ENCODE measurements at regions not wholly inside any gene's neighbourhood (a gene's known extent, or its start where the extent isn't known, plus 50 kb on each side); places are given as distances from the start of the nearest gene placed in this dataset.
"Not testable (repeated sequence)": the region's sequence is repeated elsewhere in the genome, so short reads cannot be mapped to it uniquely, and the experiment has no call there.

DNA sequence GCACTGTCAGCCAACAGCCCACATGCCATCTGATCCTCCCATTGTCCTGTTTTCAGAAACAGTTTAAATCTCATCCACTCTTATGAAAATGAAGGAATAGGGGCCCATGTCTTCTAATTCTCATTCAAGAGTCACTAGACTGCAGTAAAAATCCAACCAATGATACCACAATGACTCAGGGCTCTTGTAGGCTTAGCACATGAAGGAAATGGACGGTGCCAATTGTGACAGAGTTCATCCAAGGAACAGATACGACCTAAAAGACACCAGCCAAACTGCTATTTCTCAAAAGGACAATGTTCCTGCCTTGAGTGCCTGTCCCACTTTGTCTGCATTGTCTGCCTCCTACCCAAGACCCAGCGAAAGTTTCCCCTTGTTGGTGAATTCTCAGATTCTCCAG, 204.8 kb upstream of the COX10 start:
- no peak for DNase-seq (ENCODE audit: low read depth in 3 of 3)

DNA sequence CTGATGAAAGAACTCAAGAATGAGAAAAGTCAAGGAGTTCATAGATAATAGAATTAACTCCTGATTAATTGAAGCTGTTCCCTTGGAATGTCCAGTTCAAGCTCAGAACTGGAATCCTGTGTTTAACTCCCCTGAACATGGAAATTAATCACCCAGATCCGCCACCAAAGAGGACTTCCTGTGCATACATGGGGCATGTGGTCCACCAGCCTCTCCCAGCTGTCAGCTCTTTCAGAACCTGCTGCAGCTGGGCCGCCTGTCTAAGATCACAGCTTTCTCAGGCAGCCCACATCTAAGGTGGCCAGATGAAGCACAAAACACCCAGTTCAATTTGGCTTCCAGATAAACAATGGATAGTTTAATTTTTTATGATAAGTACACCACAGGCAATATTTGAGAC, 203.7 kb upstream of the COX10 start:
- DNase-seq (ENCODE audit: low read depth in 3 of 3) = no peak

- no peak for DNase-seq (ENCODE audit: low read depth in 3 of 3)
Measured at GRCh38 chr17:13869331-13869940, 199.9 kb upstream of the COX10 start.

GRCh38 chr17:13871261-13871660, 198.0 kb upstream of the COX10 start:
- no peak for DNase-seq (ENCODE audit: low read depth in 3 of 3)

- DNase-seq (ENCODE audit: low read depth in 3 of 3) = no peak
Measured at GRCh38 chr17:13874134-13874533, 195.2 kb upstream of the COX10 start.

DNA sequence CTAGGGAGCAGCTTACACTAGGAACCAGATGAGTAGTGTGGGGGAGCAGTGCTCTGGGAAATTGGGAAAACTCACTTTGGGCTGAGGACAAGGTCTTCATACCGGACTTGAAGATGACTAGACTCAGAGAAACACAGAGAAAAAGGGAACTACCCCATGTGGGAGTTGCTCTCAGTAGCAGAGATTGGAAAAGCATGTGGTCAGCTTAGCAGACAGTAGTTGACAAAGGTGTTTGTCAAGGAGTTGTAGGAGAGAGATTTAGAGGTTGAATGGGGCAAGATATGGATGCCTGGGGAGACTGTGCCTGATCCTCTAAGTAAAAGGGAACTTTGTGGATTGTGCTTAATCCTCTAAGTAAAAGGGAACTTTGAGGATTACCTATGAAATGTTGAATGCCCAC, 194.5 kb upstream of the COX10 start:
- no peak for DNase-seq (ENCODE audit: low read depth in 3 of 3)

DNA sequence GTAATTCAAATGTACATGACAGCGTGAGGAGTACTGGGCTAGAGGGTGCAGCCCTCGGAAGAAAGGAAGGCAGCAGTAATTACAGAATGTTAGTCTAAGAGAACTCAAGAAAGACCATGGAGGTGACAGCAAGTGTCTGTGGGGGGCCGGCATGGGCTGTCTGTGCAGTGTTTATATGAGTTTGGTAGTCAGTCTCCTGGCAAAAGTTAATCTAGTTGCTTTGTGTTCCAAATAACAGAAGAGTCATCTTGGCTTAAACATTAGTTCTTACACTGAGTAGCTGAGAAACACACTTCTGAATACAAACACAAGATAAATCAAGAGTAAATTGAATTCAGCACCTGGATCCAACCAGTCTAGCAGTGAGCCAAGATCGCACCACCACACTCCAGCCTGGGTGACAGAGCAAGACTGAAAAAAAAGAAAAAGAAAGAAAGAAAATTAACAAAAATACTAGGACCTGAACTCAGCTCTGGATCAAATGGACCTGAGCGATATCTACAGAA, 189.3 kb upstream of the COX10 start:
- no peak for DNase-seq (ENCODE audit: low read depth in 3 of 3)

DNA sequence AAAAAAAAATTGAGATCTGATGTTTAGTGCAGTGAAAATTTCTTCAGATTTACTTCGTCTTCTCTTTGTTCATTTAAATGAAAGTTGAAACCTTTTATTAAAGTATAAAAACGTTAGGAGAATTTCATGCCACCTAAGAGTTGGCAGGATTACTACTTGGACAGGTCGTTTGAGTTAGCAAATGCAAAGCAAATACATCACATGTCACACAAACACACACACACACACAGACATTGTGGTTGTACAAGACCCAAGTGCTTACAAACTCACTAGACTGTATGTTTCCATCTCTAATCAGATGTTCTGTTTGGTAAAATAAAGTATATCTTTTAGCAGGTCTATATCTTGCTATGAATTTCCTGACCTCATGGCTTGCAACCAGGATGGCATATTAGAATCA, 185.6 kb upstream of the COX10 start:
- DNase-seq (ENCODE audit: low read depth in 3 of 3) = no peak

DNA sequence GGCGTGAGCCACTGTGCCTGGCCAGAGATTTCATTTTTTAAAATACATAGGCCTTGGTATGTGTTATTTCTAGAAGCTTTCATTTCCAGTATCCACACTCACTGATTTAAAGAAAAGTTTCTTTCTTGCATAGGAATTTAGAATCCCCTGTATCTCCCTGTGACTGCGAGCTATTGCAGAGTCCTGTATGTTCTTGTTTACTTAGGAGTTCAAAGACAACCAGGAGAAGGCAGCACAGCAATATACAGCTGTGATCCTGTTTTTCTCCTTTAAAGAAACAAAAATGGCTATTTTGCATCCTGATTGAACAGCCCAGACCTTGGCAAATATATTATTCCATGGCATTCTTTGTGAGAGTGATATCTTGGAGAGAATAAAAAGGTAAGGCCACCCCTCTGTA, 185.0 kb upstream of the COX10 start:
- no peak for DNase-seq (ENCODE audit: low read depth in 3 of 3)

- DNase-seq (ENCODE audit: low read depth in 3 of 3) = no peak
Measured at GRCh38 chr17:13885550-13885949, 183.8 kb upstream of the COX10 start.

GRCh38 chr17:13885953-13886889, 183.1 kb upstream of the COX10 start:
- DNase-seq (ENCODE audit: low read depth in 3 of 3) = no peak

DNA sequence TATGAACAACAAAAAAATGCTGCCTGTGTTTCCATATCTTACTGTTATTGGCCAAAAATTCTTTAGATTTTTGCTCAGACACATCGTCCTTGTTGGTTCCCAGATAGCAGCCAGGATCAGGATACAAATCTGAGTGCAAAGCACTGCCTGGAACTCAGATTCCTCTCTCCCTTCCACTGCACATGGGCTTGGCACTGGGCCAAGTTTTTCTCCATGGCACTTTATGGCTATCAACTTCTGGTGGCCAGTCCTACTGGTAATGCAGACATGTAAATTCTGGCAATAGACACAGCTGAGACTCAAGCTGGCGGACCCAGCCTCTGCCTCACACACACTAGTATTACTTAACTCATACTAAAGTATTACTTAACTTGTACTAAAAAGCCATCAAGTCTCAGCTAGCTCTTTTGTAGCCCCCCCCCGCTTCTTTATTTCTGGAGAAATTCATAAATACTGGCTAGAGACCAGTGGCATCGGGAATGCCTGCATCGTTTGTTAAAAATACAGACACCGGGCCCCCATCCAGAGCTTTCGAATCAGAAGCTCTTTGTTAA, 181.2 kb upstream of the COX10 start:
- no peak for DNase-seq (ENCODE audit: low read depth in 3 of 3)

DNA sequence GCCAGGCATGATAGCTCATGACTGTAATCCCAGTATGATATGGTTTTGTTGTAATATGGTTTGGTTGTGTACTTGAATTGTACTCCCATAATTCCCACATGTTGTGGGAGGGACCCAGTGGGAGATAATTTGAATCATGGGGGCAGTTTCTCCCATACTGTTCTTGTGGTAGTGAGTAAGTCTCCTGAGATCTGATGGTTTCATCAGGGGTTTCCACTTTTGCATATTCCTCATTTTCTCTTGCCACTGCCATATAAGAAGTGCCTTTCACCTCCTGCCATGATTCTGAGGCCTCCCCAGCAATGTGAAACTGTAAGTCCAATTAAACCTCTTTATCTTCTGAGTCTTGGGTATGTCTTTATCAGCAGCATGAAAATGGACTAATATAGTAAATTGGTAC, 160.3 kb upstream of the COX10 start:
- not testable (repeated sequence) for DNase-seq (ENCODE audit: low read depth in 3 of 3)

GRCh38 chr17:13909901-13910519, 159.3 kb upstream of the COX10 start:
- no peak for DNase-seq (ENCODE audit: low read depth in 3 of 3)

DNA sequence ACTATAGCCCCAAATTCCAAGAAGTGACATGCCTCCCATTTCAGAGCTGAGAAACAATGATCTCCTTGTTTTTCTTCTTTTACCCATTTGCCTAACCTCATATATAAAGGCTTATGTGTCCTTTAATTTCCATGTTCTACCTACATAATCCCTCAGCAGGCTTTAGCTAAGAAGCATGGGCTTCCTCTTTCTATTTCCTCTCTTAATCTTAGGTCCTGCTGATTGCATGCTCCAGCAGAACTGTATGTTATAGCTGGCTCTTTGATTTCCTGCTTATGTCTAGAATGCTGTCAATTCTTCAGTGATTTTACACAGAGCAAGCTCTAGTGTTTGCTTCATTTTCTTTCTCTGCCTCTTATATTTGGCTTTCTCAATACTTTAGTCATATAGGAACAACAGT, 151.7 kb upstream of the COX10 start:
- no peak for DNase-seq (ENCODE audit: low read depth in 3 of 3)

DNA sequence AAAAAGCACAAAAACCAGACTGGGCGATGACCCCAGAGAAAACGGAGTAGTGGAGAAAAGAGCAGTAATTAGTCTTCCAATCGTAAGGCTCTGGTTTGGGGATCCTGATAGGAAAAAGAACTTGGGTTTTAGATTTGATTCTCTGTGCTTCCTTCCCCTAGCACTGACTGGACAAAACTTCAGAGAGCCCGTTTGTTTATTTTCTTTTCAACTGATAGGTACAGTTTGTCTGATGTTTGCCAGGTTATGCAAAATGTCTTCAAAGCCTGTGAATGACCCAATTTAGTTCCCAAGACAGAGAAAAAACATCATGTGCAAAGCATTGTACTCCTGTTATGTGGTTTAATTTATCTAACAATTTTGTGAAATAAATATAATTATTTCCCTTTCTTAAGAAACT, 151.1 kb upstream of the COX10 start:
- no peak for DNase-seq (ENCODE audit: low read depth in 3 of 3)

- DNase-seq (ENCODE audit: low read depth in 3 of 3) = no peak
Measured at GRCh38 chr17:13919818-13920217, 149.5 kb upstream of the COX10 start.

DNA sequence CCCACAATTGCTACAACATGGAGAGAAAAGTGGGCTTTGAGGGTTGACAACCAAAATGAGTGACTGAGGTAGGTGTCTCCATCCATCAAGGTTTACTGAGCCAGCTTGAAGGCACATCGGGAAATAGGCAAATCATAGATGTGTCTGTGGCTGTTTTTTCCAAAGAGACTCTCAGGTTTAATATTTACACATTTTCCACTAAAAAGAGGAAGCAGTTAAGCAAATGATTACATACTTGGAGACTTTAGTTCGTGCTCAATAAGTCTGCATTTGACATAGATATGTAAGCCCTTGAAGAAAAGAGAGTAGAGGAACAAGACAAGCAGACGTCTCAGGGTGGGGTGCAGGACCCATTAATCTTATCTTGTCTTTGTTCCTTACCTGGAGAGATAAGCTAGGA, 148.9 kb upstream of the COX10 start:
- DNase-seq (ENCODE audit: low read depth in 3 of 3) = no peak

DNA sequence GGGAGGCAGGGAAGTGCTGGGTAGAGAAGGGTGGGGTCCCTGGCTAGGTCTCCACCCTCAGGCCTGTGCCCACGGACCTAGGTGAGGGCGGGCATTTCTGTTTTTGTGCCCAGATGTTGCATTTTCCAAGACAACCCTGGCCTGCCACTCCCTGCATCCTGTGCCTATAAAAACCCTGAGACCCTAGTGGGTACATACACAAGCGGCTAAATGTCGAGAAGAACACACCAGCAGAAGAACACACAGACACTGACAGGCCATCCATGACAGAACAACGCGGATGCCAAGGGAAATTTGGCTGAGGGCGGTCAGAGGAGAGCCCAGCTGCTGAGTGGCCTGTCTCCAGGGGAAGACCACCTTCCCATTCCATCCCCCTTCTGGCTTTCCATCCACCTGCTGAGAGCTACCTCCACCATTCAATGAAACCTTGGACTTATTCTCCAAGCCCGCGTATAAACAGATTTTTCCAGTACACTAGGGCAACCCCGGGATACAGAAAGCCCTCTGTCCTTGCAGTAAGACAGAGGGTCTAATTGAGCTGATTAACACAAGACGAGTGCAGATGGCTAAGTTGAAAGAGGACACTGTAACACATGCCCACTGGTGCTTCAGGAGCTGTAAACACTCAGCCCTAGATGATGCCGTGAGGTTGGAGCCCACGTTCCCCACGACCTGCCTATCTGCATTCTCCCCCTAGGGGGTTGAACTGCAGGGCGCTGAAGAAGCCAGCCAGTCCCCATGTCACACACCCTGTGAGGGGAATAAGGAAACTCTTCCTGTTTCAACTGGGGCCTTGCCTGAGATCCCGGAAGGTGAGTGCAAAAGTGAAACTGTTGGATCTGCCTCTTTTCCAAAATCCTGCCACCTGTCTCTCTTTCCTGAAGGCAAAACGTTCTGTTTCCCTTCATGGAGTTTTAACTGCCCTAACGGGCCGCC, 147.2 kb upstream of the COX10 start:
- DNase-seq (ENCODE audit: low read depth in 3 of 3) = no peak

GRCh38 chr17:13922885-13923284, 146.4 kb upstream of the COX10 start:
- DNase-seq (ENCODE audit: low read depth in 3 of 3) = no peak

DNA sequence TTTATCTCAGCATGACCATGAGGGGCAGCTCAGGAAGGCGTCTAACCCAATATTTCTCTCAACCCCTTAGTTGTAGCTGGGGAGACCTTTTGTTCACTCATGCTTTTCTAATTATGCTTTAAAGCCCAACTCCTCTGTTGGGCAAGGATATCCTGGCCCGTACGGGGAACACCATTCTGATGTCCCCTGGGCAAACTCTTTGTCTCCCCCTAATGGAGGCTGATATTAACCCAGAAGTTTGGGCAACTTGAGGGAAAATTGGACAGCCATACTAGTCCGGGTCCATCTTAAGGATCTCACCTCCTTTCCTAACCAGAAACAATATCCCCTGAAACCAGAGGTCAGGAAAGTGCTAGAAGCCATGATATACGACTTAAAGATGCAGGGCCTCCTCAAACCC, 143.7 kb upstream of the COX10 start:
- DNase-seq (ENCODE audit: low read depth in 3 of 3) = no peak
